ENCODE measurements at regions not wholly inside any gene's neighbourhood (a gene's known extent, or its start where the extent isn't known, plus 50 kb on each side); places are given as distances from the start of the nearest gene placed in this dataset.

GRCh38 chr14:95006479-95006878 is 150.8 kb downstream of the DICER1 start:
- TF ChIP-seq GLIS3 (CRISPR knock-in tag; IDR thresholded peaks at IDR 0.05), result no peak
- no peak for TF ChIP-seq RARB (CRISPR knock-in tag; IDR thresholded peaks at IDR 0.05)
- TF ChIP-seq CSDC2 (CRISPR knock-in tag; IDR thresholded peaks at IDR 0.05), result no peak
- TF ChIP-seq TSHZ2 (CRISPR knock-in tag; IDR thresholded peaks at IDR 0.05), result no peak
- no peak for TF ChIP-seq ZFP30 (CRISPR knock-in tag; IDR thresholded peaks at IDR 0.05)
- no peak for TF ChIP-seq PPARA (CRISPR knock-in tag; IDR thresholded peaks at IDR 0.05; ENCODE audit: borderline replicate concordance)
- no peak for TF ChIP-seq ARNTL (CRISPR knock-in tag; IDR thresholded peaks at IDR 0.05; ENCODE audit: borderline replicate concordance, low read depth)
- no peak for TF ChIP-seq ZNF70 (CRISPR knock-in tag; IDR thresholded peaks at IDR 0.05)
- no peak for TF ChIP-seq TCF4 (CRISPR knock-in tag; IDR thresholded peaks at IDR 0.05; ENCODE audit: borderline replicate concordance)
- no peak for TF ChIP-seq ZC3H10 (CRISPR knock-in tag; IDR thresholded peaks at IDR 0.05)
- TF ChIP-seq ZNF8 (CRISPR knock-in tag; IDR thresholded peaks at IDR 0.05), result no peak
- no peak for TF ChIP-seq POU6F1 (CRISPR knock-in tag; IDR thresholded peaks at IDR 0.05; ENCODE audit: borderline replicate concordance, low read depth)
- no peak for TF ChIP-seq OSR1 (CRISPR knock-in tag; IDR thresholded peaks at IDR 0.05)
- TF ChIP-seq ISL1 (CRISPR knock-in tag; IDR thresholded peaks at IDR 0.05), result no peak
- no peak for TF ChIP-seq ESRRG (CRISPR knock-in tag; IDR thresholded peaks at IDR 0.05)
- TF ChIP-seq CREB5 (CRISPR knock-in tag; IDR thresholded peaks at IDR 0.05; ENCODE audit: low read depth), result no peak
- no peak for ATAC-seq

DNA sequence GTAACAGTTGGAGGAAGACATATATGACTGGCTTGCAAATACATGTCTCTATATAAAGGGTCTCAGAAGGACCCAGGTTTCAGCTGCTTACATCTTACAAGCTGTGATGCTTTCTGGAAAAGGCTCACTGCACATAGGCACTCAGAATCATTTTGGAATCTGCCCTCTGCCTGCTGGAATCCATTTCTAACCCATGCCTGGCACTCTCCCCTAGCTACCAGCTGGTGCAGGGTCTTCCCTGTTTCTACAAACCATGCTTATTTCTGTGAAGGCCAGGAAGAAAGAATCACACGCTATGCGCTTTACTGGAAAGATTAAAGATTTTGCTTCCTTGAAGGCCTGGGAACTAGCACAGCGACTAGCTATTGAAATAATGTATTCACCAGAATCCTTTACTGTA is 151.3 kb downstream of the DICER1 start:
- TF ChIP-seq ZC3H10 (CRISPR knock-in tag; IDR thresholded peaks at IDR 0.05) (no peak), ISL1 (CRISPR knock-in tag; IDR thresholded peaks at IDR 0.05) (no peak), GLIS3 (CRISPR knock-in tag; IDR thresholded peaks at IDR 0.05) (no peak), PATZ1 (CRISPR knock-in tag; IDR thresholded peaks at IDR 0.05; ENCODE audit: borderline replicate concordance) (no peak), POU6F1 (CRISPR knock-in tag; IDR thresholded peaks at IDR 0.05; ENCODE audit: borderline replicate concordance, low read depth) (no peak), ZFP3 (CRISPR knock-in tag; IDR thresholded peaks at IDR 0.05) (no peak), RARB (CRISPR knock-in tag; IDR thresholded peaks at IDR 0.05) (no peak), ZNF70 (CRISPR knock-in tag; IDR thresholded peaks at IDR 0.05) (no peak), CREB5 (CRISPR knock-in tag; IDR thresholded peaks at IDR 0.05; ENCODE audit: low read depth) (no peak)
- ATAC-seq, result no peak
